Loucy (cell line): ENCODE measurements at regions not wholly inside any gene's neighbourhood (a gene's known extent, or its start where the extent isn't known, plus 50 kb on each side); places are given as distances from the start of the nearest gene placed in this dataset.

Experiments used
- H2AFZ ChIP-seq: fragments of 200-600 bp; sonication (generic); 2 replicates; pipeline ENCODE4 v1.6.0; 2016; ENCODE audit warnings: antibody characterized with exemption, mild to moderate bottlenecking, low read length, moderate library complexity
- H3F3A ChIP-seq: fragments of 200-600 bp; 2 replicates; pipeline ENCODE4 v1.6.0; 2016; ENCODE audit warnings: antibody characterized with exemption, low read depth, mild to moderate bottlenecking
- H3K27me3 ChIP-seq: fragments of 200-600 bp; sonication (generic); 2 replicates; pipeline ENCODE4 v1.6.1; 2014; ENCODE audit warnings: low read length, mild to moderate bottlenecking; ENCODE audit not compliant: insufficient read depth, poor library complexity, severe bottlenecking
- H3K36me3 ChIP-seq: fragments of 200-600 bp; sonication (generic); 2 replicates; pipeline ENCODE4 v1.6.1; 2016; ENCODE audit warnings: low read length; ENCODE audit not compliant: insufficient read depth
- H3K4me1 ChIP-seq: fragments of 200-600 bp; sonication (generic); 2 replicates; pipeline ENCODE4 v1.5.1; 2014; ENCODE audit warnings: low read length, mild to moderate bottlenecking; ENCODE audit not compliant: insufficient read depth, poor library complexity, severe bottlenecking
- H3K4me2 ChIP-seq: fragments of 200-600 bp; sonication (generic); 2 replicates; pipeline ENCODE4 v1.6.0; 2014; ENCODE audit warnings: antibody characterized with exemption, low read length, low read depth, mild to moderate bottlenecking; ENCODE audit not compliant: poor library complexity, severe bottlenecking
- H3K4me3 ChIP-seq: fragments of 200-600 bp; sonication (generic); 2 replicates; pipeline ENCODE4 v1.5.1; 2014; ENCODE audit warnings: low read length, mild to moderate bottlenecking, mixed read lengths; ENCODE audit not compliant: poor library complexity, severe bottlenecking
- H3K79me2 ChIP-seq: fragments of 200-600 bp; sonication (generic); 2 replicates; pipeline ENCODE4 v1.6.1; 2014; ENCODE audit warnings: low read length; ENCODE audit not compliant: insufficient read depth
- H3K9ac ChIP-seq: fragments of 200-600 bp; sonication (generic); 2 replicates; pipeline ENCODE4 v1.6.0; 2014; ENCODE audit warnings: mild to moderate bottlenecking, low read depth, low read length, moderate library complexity; ENCODE audit not compliant: poor library complexity, severe bottlenecking
- H3K9me2 ChIP-seq: fragments of 200-600 bp; sonication (generic); replicated peaks from 2 replicates; pipeline ENCODE4 v1.6.1; 2016; ENCODE audit warnings: low read depth, low read length, mixed read lengths
- H3K9me3 ChIP-seq: fragments of 200-600 bp; sonication (generic); 2 replicates; pipeline ENCODE4 v1.6.1; 2014; ENCODE audit warnings: mild to moderate bottlenecking, antibody characterized with exemption, low read length, low read depth; ENCODE audit not compliant: insufficient read depth
- H4K20me1 ChIP-seq: fragments of 200-600 bp; sonication (generic); 2 replicates; pipeline ENCODE4 v1.6.0; 2014; ENCODE audit warnings: antibody characterized with exemption, low read length, mild to moderate bottlenecking; ENCODE audit not compliant: insufficient read depth, poor library complexity, severe bottlenecking
- CTCF ChIP-seq: fragments of 200-600 bp; sonication (generic); conservative IDR thresholded peaks from 2 replicates; pipeline ENCODE4 v1.5.1; 2014; ENCODE audit warnings: mild to moderate bottlenecking, antibody characterized with exemption, low read length
- EZH2phosphoT487 ChIP-seq: fragments of 200-600 bp; IDR thresholded peaks from 2 replicates; pipeline ENCODE4 v1.6.1; 2018; ENCODE audit warnings: antibody characterized with exemption, mild to moderate bottlenecking, moderate library complexity, borderline replicate concordance

- Histone ChIP-seq H3K36me3 (no peaks in the 10 kb centered on the region), H3K4me1 (peaks cover 5% of the 10 kb centered on the region), H3F3A (no peaks in the 10 kb centered on the region), H3K4me3 (no peak overlapping the region), H3K27me3 (no peaks in the 10 kb centered on the region), H3K9me3 (no peaks in the 10 kb centered on the region), H4K20me1 (no peaks in the 10 kb centered on the region), H2AFZ (peak overlapping the region; percentile 78), H3K9me2 (no peaks in the 10 kb centered on the region), H3K9ac (no peak overlapping the region), H3K4me2 (no peak overlapping the region), H3K79me2 (no peaks in the 10 kb centered on the region)
- TF ChIP-seq EZH2phosphoT487 (no peak), CTCF (no peak)
These were observed 82.6 kb upstream of the SPTLC3 start for GRCh38 chr20:12925863-12926793.

DNA sequence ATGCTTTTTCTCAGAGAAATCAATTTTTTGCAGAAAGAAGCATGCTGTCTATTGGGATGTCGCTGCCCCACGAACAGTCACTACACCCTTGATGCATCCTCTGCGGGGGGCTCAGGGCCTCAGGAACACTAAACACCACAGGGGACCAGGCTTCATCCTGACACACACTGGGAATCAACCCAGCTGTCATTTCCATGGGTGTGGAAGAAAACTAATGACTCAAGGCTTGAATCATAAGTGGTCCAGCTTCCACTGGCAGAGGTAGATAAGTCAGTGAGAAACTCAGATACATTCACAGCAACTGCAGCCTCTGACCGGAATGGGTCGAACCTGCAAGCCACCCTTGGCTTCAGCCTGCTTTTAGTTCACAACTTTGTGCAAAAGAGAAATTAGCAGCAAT is 81.3 kb upstream of the SPTLC3 start:
- Histone ChIP-seq H3K4me1 (peaks cover 5% of the 10 kb centered on the region), H3K9me2 (no peaks in the 10 kb centered on the region), H3K27me3 (no peaks in the 10 kb centered on the region), H4K20me1 (no peaks in the 10 kb centered on the region), H3K4me3 (no peak overlapping the region), H3K9me3 (no peaks in the 10 kb centered on the region), H2AFZ (no peak overlapping the region), H3K36me3 (no peaks in the 10 kb centered on the region), H3K4me2 (no peak overlapping the region), H3F3A (no peaks in the 10 kb centered on the region), H3K9ac (no peak overlapping the region), H3K79me2 (no peaks in the 10 kb centered on the region)
- no peak for TF ChIP-seq EZH2phosphoT487

DNA sequence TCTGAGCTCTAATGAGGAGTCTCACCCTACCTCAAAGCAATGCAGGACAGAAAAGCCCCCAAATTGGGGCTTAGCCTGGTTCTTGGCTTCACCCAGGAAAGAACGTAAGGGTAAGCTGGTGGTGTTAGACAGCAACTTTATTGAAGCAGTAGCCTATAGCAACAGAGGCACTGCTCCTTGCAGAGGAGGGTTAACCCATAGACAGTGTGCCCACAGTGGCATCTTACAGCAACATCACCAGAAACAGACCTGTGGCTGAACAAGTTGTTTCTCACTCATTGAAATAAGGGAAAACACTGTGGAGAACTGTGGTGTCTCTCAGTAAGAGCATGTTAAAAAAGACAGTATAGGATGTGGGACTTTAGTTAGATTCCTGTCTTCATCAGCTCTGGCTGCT is 80.4 kb upstream of the SPTLC3 start:
- no peak overlapping the region for H3K4me2 ChIP-seq

More for the DNA sequence above, 80.4 kb upstream of the SPTLC3 start:
- Histone ChIP-seq H4K20me1 (no peaks in the 10 kb centered on the region), H3K9ac (no peak overlapping the region), H3K4me3 (no peak overlapping the region), H3F3A (no peaks in the 10 kb centered on the region), H3K4me1 (peaks cover 5% of the 10 kb centered on the region), H3K36me3 (no peaks in the 10 kb centered on the region), H3K79me2 (no peaks in the 10 kb centered on the region), H3K27me3 (no peaks in the 10 kb centered on the region), H3K9me3 (no peaks in the 10 kb centered on the region), H3K9me2 (no peaks in the 10 kb centered on the region), H2AFZ (no peak overlapping the region)
- TF ChIP-seq EZH2phosphoT487 (no peak), CTCF (no peak)
